ENCODE measurements at regions not wholly inside any gene's neighbourhood (a gene's known extent, or its start where the extent isn't known, plus 50 kb on each side); places are given as distances from the start of the nearest gene placed in this dataset.

GRCh38 chr3:106920609-106921008 is 456.6 kb upstream of the CCDC54 start:
- Histone ChIP-seq H3K27me3 (no peaks in the 10 kb centered on the region), H3K36me3 (no peaks in the 10 kb centered on the region), H3K9me3 (no peaks in the 10 kb centered on the region), H3K4me3 (no peak overlapping the region), H3K27ac (no peak overlapping the region), H3K4me1 (no peaks in the 10 kb centered on the region)
- ATAC-seq (no peak), DNase-seq (no peak)
- in situ Hi-C loops (cut with MboI; ENCODE audit: low sequenced_read_pairs in 4 of 4) (no loop called here), intact Hi-C loops (cut with DNase I; ENCODE audit: low total_unique reads) (no loop called here)
- no peak for TF ChIP-seq CTCF (IDR thresholded peaks at IDR 0.05 in 4 of 5, conservative IDR thresholded peaks at IDR 0.05 in 1 of 5)
- TF ChIP-seq POLR2A (IDR thresholded peaks at IDR 0.05) = no peak

- no peaks in the 10 kb centered on the region for H3K36me3 ChIP-seq
- intact Hi-C loops (cut with DNase I; ENCODE audit: low total_unique reads) = no loop called here
- H3K4me3 ChIP-seq = no peak overlapping the region
- DNase-seq (no peak), ATAC-seq (no peak)
- in situ Hi-C loops (cut with MboI; ENCODE audit: low sequenced_read_pairs in 4 of 4) = no loop called here
- H3K27ac ChIP-seq = no peak overlapping the region
- no peaks in the 10 kb centered on the region for H3K27me3 ChIP-seq
- no peaks in the 10 kb centered on the region for H3K4me1 ChIP-seq
- TF ChIP-seq POLR2A (IDR thresholded peaks at IDR 0.05) (no peak), CTCF (IDR thresholded peaks at IDR 0.05 in 4 of 5, conservative IDR thresholded peaks at IDR 0.05 in 1 of 5) (no peak)
- H3K9me3 ChIP-seq = no peaks in the 10 kb centered on the region
Observed at GRCh38 chr3:106929081-106929480, 448.2 kb upstream of the CCDC54 start.

GRCh38 chr3:106930086-106930485 is 447.2 kb upstream of the CCDC54 start:
- ATAC-seq = no peak
- TF ChIP-seq POLR2A (IDR thresholded peaks at IDR 0.05) = no peak
- no peak for TF ChIP-seq CTCF (IDR thresholded peaks at IDR 0.05 in 4 of 5, conservative IDR thresholded peaks at IDR 0.05 in 1 of 5)
- Histone ChIP-seq H3K27me3 (no peaks in the 10 kb centered on the region), H3K9me3 (no peaks in the 10 kb centered on the region), H3K4me3 (no peak overlapping the region), H3K36me3 (no peaks in the 10 kb centered on the region), H3K27ac (no peak overlapping the region), H3K4me1 (no peaks in the 10 kb centered on the region)
- intact Hi-C loops (cut with DNase I; ENCODE audit: low total_unique reads) (no loop called here), in situ Hi-C loops (cut with MboI; ENCODE audit: low sequenced_read_pairs in 4 of 4) (no loop called here)
- DNase-seq = no peak

- Histone ChIP-seq H3K4me3 (no peak overlapping the region), H3K9me3 (no peaks in the 10 kb centered on the region), H3K27me3 (no peaks in the 10 kb centered on the region), H3K27ac (no peak overlapping the region), H3K4me1 (no peaks in the 10 kb centered on the region), H3K36me3 (no peaks in the 10 kb centered on the region)
- no peak for TF ChIP-seq POLR2A (IDR thresholded peaks at IDR 0.05)
- ATAC-seq (no peak), DNase-seq (no peak)
- in situ Hi-C loops (cut with MboI; ENCODE audit: low sequenced_read_pairs in 4 of 4) = no loop called here
- intact Hi-C loops (cut with DNase I; ENCODE audit: low total_unique reads) = no loop called here
Observed at GRCh38 chr3:106931904-106932303, 445.3 kb upstream of the CCDC54 start.

- H3K9me3 ChIP-seq = no peaks in the 10 kb centered on the region
- H3K4me1 ChIP-seq = no peaks in the 10 kb centered on the region
- no peak overlapping the region for H3K27ac ChIP-seq
- DNase-seq (no peak), ATAC-seq (no peak)
- TF ChIP-seq POLR2A (IDR thresholded peaks at IDR 0.05) (no peak), CTCF (IDR thresholded peaks at IDR 0.05 in 4 of 5, conservative IDR thresholded peaks at IDR 0.05 in 1 of 5) (no peak)
- no peaks in the 10 kb centered on the region for H3K27me3 ChIP-seq
- in situ Hi-C loops (cut with MboI; ENCODE audit: low sequenced_read_pairs in 4 of 4) = no loop called here
- no peaks in the 10 kb centered on the region for H3K36me3 ChIP-seq
- H3K4me3 ChIP-seq = no peak overlapping the region
- intact Hi-C loops (cut with DNase I; ENCODE audit: low total_unique reads) = no loop called here
Observed at GRCh38 chr3:106936337-106936736, 440.9 kb upstream of the CCDC54 start.
